HG02840 (cell line): ENCODE measurements at regions not wholly inside any gene's neighbourhood (a gene's known extent, or its start where the extent isn't known, plus 50 kb on each side); places are given as distances from the start of the nearest gene placed in this dataset.

Source experiments
- ATAC-seq: cut with Tn5 transposase; IDR thresholded peaks from one replicate; pipeline ENCODE4 v1.9.1; 2021; ENCODE audit warnings: mild to moderate bottlenecking, moderate library complexity, moderate number of reproducible peaks; ENCODE audit not compliant: unreplicated experiment, low FRiP score

GRCh38 chr10:62890395-62890794 lies 74.2 kb upstream of the EGR2 start:
- ATAC-seq = no peak

GRCh38 chr10:62887642-62888041 lies 71.5 kb upstream of the EGR2 start:
- ATAC-seq = no peak

- no peak for ATAC-seq
Measured at GRCh38 chr10:62885684-62886461, 69.7 kb upstream of the EGR2 start.

GRCh38 chr10:62880162-62880561 lies 64.0 kb upstream of the EGR2 start:
- ATAC-seq = no peak

GRCh38 chr10:62873866-62874265 lies 57.7 kb upstream of the EGR2 start:
- ATAC-seq = no peak

- ATAC-seq = peak; percentile 93
Measured at GRCh38 chr10:62870866-62871265, 54.7 kb upstream of the EGR2 start.

GRCh38 chr10:62869958-62870357 lies 53.8 kb upstream of the EGR2 start:
- ATAC-seq = no peak

GRCh38 chr10:62866941-62867340 lies 50.8 kb upstream of the EGR2 start:
- ATAC-seq = no peak

- ATAC-seq = no peak
Measured at GRCh38 chr10:62866451-62866850, 50.3 kb upstream of the EGR2 start.
